ENCODE measurements at regions not wholly inside any gene's neighbourhood (a gene's known extent, or its start where the extent isn't known, plus 50 kb on each side); places are given as distances from the start of the nearest gene placed in this dataset.

DNA sequence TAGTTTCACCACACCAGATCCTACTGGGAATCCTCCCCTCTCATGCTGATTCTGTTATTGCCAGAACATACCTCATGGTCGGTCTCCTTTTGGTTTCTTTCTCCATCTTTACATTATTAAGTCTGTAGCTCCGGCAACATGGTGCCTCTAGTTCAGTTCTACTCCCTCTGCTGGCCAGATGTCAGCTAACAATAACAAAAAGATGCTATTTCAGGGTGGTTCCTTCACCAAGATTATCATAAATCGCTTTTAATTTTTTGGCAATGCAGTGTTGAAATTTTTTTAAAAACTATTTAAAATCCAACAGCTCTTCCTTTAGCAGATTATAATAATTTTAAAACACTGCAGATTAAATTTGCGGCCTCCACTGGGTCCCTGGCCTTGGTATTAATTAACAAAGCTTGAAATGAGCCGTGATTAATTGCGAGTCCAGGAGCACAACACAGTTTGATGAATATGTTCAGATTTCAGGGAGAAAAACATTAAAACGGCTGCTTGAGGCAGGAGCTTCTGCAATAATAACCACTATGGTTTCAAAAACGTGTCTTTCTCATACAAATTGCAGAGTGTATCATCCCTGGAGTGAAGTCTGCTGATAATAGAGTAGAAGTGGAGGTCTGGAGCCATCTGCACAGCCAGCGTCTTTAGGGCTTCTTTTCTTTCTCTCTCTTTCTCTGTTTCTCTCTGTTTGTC is 492.9 kb upstream of the KIRREL3 start:
- Histone ChIP-seq H3K4me1 (no peaks in the 10 kb centered on the region), H3K27me3 (no peaks in the 10 kb centered on the region), H3K9me3 (no peaks in the 10 kb centered on the region), H3K27ac (no peak overlapping the region), H3K4me3 (no peak overlapping the region), H3K36me3 (no peaks in the 10 kb centered on the region)
- DNase-seq (ENCODE audit: low spot score in 2 of 2) = no peak
- TF ChIP-seq, protein P1, sequence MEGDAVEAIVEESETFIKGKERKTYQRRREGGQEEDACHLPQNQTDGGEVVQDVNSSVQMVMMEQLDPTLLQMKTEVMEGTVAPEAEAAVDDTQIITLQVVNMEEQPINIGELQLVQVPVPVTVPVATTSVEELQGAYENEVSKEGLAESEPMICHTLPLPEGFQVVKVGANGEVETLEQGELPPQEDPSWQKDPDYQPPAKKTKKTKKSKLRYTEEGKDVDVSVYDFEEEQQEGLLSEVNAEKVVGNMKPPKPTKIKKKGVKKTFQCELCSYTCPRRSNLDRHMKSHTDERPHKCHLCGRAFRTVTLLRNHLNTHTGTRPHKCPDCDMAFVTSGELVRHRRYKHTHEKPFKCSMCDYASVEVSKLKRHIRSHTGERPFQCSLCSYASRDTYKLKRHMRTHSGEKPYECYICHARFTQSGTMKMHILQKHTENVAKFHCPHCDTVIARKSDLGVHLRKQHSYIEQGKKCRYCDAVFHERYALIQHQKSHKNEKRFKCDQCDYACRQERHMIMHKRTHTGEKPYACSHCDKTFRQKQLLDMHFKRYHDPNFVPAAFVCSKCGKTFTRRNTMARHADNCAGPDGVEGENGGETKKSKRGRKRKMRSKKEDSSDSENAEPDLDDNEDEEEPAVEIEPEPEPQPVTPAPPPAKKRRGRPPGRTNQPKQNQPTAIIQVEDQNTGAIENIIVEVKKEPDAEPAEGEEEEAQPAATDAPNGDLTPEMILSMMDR (IDR thresholded peaks at IDR 0.05) = no peak
- TF ChIP-seq EP300 (IDR thresholded peaks at IDR 0.05) (no peak), POLR2A (IDR thresholded peaks at IDR 0.05) (no peak), POLR2AphosphoS5 (IDR thresholded peaks at IDR 0.05) (no peak)
- WGBS = 59% methylated on average over 9 of the region's 9 CpGs

- H3K4me3 ChIP-seq = no peak overlapping the region
- H3K27me3 ChIP-seq = no peaks in the 10 kb centered on the region
- 38% methylated on average over 2 of the region's 2 CpGs for WGBS
- no peaks in the 10 kb centered on the region for H3K36me3 ChIP-seq
- H3K4me1 ChIP-seq = no peaks in the 10 kb centered on the region
- H3K9me3 ChIP-seq = no peaks in the 10 kb centered on the region
- TF ChIP-seq, protein P1 (IDR thresholded peaks at IDR 0.05) = no peak
- TF ChIP-seq POLR2AphosphoS5 (IDR thresholded peaks at IDR 0.05) (no peak), EP300 (IDR thresholded peaks at IDR 0.05) (no peak), POLR2A (IDR thresholded peaks at IDR 0.05) (no peak)
- no peak for DNase-seq (ENCODE audit: low spot score in 2 of 2)
- no peak overlapping the region for H3K27ac ChIP-seq
Measured at GRCh38 chr11:127492029-127492428, 491.5 kb upstream of the KIRREL3 start.

GRCh38 chr11:127491589-127491988 is 491.0 kb upstream of the KIRREL3 start:
- no peak overlapping the region for H3K4me3 ChIP-seq
- H3K9me3 ChIP-seq = no peaks in the 10 kb centered on the region
- DNase-seq (ENCODE audit: low spot score in 2 of 2) = no peak
- no peaks in the 10 kb centered on the region for H3K4me1 ChIP-seq
- H3K27ac ChIP-seq = no peak overlapping the region
- TF ChIP-seq EP300 (IDR thresholded peaks at IDR 0.05) (no peak), POLR2A (IDR thresholded peaks at IDR 0.05) (no peak), POLR2AphosphoS5 (IDR thresholded peaks at IDR 0.05) (no peak)
- TF ChIP-seq, protein P1 (IDR thresholded peaks at IDR 0.05) = no peak
- WGBS = 37% methylated on average over 2 of the region's 2 CpGs
- H3K27me3 ChIP-seq = no peaks in the 10 kb centered on the region
- H3K36me3 ChIP-seq = no peaks in the 10 kb centered on the region

DNA sequence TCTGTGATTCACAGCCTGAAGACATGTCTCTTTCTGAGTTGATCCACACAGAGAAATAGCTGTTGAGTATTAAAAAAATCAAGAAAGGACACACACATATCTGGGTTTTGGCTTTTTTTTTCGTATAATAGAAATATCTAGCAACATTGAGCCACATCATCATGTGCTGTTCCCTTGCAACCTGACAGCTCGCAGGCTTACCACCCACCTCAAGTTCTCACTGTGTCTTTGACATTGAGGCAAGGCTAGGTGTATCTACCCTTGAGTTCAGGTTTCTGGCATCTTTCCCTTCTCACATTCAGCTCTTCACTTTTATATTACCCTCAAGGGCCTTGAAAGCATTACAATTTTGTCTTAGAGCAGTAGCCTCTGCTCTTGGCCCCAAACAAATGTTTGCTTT is 490.3 kb upstream of the KIRREL3 start:
- Histone ChIP-seq H3K36me3 (no peaks in the 10 kb centered on the region), H3K27ac (no peak overlapping the region), H3K27me3 (no peaks in the 10 kb centered on the region), H3K9me3 (no peaks in the 10 kb centered on the region), H3K4me1 (no peaks in the 10 kb centered on the region), H3K4me3 (no peak overlapping the region)
- TF ChIP-seq EP300 (IDR thresholded peaks at IDR 0.05) = no peak
- TF ChIP-seq, protein P1 (IDR thresholded peaks at IDR 0.05) = no peak
- 93% methylated on average over 2 of the region's 2 CpGs for WGBS
- no peak for DNase-seq (ENCODE audit: low spot score in 2 of 2)

DNA sequence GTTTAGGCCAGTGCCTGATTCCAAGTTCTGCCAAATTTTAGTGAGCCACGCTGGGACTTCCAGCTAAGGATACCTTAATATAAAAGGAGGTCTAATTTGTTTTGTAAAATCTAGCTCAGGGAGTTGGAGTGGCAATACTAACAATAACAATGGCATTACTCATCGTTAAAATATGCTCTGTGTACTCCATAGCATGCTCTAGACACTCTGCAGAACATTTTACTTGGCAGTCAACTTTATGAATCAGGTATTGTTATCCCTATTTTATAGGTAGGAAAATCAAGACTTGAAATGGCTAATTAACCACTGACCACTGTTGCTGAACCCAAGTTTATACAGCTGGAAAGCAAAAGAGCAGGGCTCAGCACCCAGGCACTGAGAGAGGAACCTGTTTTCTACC is 485.0 kb upstream of the KIRREL3 start:
- no peak for TF ChIP-seq EP300 (IDR thresholded peaks at IDR 0.05)
- no peak for TF ChIP-seq POLR2AphosphoS5 (IDR thresholded peaks at IDR 0.05)
- TF ChIP-seq, protein P1 (IDR thresholded peaks at IDR 0.05) = no peak
- TF ChIP-seq POLR2A (IDR thresholded peaks at IDR 0.05) = no peak
- H3K27ac ChIP-seq = no peak overlapping the region
- no peaks in the 10 kb centered on the region for H3K4me1 ChIP-seq
- WGBS = 62% methylated on average over 2 of the region's 2 CpGs
- no peaks in the 10 kb centered on the region for H3K27me3 ChIP-seq
- DNase-seq (ENCODE audit: low spot score in 2 of 2) = no peak
- H3K36me3 ChIP-seq = no peaks in the 10 kb centered on the region
- H3K9me3 ChIP-seq = no peaks in the 10 kb centered on the region
- no peak overlapping the region for H3K4me3 ChIP-seq

All from suprapubic skin (tissue), 4 donors.